Ishikawa (cell line): ENCODE measurements at regions not wholly inside any gene's neighbourhood (a gene's known extent, or its start where the extent isn't known, plus 50 kb on each side); places are given as distances from the start of the nearest gene placed in this dataset.

Source experiments
- CEBPB ChIP-seq: IDR thresholded peaks from 2 replicates; pipeline ENCODE4 v1.6.1; 2012
- CREB1 ChIP-seq: IDR thresholded peaks from 2 replicates; pipeline ENCODE4 v1.6.1; 2012; ENCODE audit warnings: low read depth
- EGR1 ChIP-seq: IDR thresholded peaks from 2 replicates; pipeline ENCODE4 v1.6.1; 2012
- EP300 ChIP-seq: IDR thresholded peaks from 2 replicates; pipeline ENCODE4 v1.6.1; 2012; ENCODE audit warnings: borderline replicate concordance
- FOXM1 ChIP-seq: IDR thresholded peaks from 2 replicates; pipeline ENCODE4 v1.6.1; 2012; ENCODE audit warnings: low read depth, borderline replicate concordance
- NFIC ChIP-seq: IDR thresholded peaks from 2 replicates; pipeline ENCODE4 v1.6.1; 2012
- RAD21 ChIP-seq: IDR thresholded peaks from 2 replicates; pipeline ENCODE4 v1.6.1; 2012; ENCODE audit warnings: low read depth
- TAF1 ChIP-seq: IDR thresholded peaks from 2 replicates; pipeline ENCODE4 v1.6.1; 2012; ENCODE audit warnings: low read depth, mild to moderate bottlenecking
- TCF12 ChIP-seq: IDR thresholded peaks from 2 replicates; pipeline ENCODE4 v1.6.1; 2012; ENCODE audit warnings: low read depth
- TEAD4 ChIP-seq: IDR thresholded peaks from 2 replicates; pipeline ENCODE4 v1.6.1; 2012
- YY1 ChIP-seq: IDR thresholded peaks from 2 replicates; pipeline ENCODE4 v1.6.1; 2012; ENCODE audit warnings: low read depth
- ZBTB7A ChIP-seq: IDR thresholded peaks from 2 replicates; pipeline ENCODE4 v1.6.1; 2012; ENCODE audit warnings: low read depth
- TF ChIP-seq, protein P1 (sequence below): IDR thresholded peaks from 2 replicates; pipeline ENCODE4 v1.6.1; 2012
- TF ChIP-seq, protein P2 (sequence below): IDR thresholded peaks from 2 replicates; pipeline ENCODE4 v1.6.1; 2012; ENCODE audit warnings: low read depth, mild to moderate bottlenecking
- TF ChIP-seq, protein P3 (sequence below): IDR thresholded peaks from 2 replicates; pipeline ENCODE4 v1.6.1; 2012

DNA sequence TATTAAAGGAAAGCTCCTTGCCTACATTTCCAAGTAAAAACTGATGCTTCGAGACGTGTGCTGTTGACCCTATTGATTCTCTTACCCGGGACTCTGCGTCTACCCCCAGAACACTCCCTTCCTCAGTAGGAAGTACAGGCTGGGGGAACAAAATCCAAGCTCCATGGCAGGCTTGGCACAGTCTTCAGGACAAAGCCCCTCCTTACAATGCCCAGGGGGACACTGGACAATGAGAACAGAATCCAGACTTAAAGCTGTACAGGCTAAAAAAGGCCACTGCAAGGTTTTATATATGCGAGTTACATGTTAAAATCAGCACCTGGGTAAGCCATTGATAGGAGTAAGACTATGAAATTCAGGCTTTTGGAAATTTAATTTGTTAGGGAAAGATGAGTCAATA lies 250.6 kb upstream of the DAPK1 start:
- TF ChIP-seq, protein P1, sequence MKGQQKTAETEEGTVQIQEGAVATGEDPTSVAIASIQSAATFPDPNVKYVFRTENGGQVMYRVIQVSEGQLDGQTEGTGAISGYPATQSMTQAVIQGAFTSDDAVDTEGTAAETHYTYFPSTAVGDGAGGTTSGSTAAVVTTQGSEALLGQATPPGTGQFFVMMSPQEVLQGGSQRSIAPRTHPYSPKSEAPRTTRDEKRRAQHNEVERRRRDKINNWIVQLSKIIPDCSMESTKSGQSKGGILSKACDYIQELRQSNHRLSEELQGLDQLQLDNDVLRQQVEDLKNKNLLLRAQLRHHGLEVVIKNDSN, result no peak
- TF ChIP-seq CREB1, result no peak
- TF ChIP-seq FOXM1, result no peak
- TF ChIP-seq NFIC, result no peak
- no peak for TF ChIP-seq EP300
- TF ChIP-seq, protein P2, sequence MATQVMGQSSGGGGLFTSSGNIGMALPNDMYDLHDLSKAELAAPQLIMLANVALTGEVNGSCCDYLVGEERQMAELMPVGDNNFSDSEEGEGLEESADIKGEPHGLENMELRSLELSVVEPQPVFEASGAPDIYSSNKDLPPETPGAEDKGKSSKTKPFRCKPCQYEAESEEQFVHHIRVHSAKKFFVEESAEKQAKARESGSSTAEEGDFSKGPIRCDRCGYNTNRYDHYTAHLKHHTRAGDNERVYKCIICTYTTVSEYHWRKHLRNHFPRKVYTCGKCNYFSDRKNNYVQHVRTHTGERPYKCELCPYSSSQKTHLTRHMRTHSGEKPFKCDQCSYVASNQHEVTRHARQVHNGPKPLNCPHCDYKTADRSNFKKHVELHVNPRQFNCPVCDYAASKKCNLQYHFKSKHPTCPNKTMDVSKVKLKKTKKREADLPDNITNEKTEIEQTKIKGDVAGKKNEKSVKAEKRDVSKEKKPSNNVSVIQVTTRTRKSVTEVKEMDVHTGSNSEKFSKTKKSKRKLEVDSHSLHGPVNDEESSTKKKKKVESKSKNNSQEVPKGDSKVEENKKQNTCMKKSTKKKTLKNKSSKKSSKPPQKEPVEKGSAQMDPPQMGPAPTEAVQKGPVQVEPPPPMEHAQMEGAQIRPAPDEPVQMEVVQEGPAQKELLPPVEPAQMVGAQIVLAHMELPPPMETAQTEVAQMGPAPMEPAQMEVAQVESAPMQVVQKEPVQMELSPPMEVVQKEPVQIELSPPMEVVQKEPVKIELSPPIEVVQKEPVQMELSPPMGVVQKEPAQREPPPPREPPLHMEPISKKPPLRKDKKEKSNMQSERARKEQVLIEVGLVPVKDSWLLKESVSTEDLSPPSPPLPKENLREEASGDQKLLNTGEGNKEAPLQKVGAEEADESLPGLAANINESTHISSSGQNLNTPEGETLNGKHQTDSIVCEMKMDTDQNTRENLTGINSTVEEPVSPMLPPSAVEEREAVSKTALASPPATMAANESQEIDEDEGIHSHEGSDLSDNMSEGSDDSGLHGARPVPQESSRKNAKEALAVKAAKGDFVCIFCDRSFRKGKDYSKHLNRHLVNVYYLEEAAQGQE, result no peak
- no peak for TF ChIP-seq EGR1
- TF ChIP-seq ZBTB7A, result no peak
- no peak for TF ChIP-seq TCF12
- no peak for TF ChIP-seq TEAD4
- no peak for TF ChIP-seq RAD21
- TF ChIP-seq, protein P3, sequence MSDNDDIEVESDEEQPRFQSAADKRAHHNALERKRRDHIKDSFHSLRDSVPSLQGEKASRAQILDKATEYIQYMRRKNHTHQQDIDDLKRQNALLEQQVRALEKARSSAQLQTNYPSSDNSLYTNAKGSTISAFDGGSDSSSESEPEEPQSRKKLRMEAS, result no peak
- TF ChIP-seq YY1, result no peak

DNA sequence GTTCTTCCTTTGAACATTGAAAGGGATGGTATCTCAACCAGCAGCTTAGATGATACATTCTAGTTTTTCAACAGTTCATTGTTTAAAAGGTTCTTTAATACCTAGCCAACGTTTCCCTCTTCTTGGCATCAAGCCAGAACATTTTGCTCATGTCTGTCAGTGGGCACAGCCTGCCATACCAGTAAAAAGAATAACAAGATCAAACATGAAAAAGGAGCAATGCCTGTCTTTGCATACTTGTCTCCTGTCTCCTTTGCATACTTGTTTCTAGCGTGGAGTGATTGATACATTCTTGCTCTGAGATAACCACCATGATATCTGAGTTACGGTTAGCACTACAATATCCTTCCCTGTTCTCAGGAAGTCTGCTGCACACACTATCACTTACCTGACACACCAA lies 248.6 kb upstream of the DAPK1 start:
- TF ChIP-seq EP300 (no peak), CEBPB (no peak), CREB1 (no peak)

DNA sequence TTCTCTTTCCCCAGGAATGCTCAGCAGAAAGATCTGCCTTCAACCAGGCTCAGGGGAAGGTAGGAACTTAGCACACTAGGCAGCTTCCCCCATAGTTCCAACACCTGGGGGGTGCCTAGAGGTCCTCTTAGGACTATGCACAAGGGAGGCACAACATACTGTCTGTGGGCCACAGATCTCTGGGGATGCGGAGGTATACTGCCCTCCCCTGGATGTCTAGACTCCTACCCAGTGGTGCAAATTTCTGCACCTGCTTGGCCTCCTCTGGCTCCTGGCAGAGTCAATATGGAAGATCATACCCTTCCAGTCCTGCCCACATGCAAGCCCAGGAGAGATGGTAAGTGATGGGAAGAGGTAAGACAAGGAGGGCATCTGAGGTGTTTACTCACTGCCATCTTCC lies 247.5 kb upstream of the DAPK1 start:
- TF ChIP-seq CEBPB (no peak), NFIC (no peak), TEAD4 (no peak), CREB1 (no peak), TAF1 (no peak), TCF12 (no peak), RAD21 (no peak), ZBTB7A (no peak), EP300 (no peak), YY1 (no peak), EGR1 (no peak), FOXM1 (no peak)
- TF ChIP-seq, protein P3, result no peak
- TF ChIP-seq, protein P1, result no peak
- TF ChIP-seq, protein P2, result no peak

DNA sequence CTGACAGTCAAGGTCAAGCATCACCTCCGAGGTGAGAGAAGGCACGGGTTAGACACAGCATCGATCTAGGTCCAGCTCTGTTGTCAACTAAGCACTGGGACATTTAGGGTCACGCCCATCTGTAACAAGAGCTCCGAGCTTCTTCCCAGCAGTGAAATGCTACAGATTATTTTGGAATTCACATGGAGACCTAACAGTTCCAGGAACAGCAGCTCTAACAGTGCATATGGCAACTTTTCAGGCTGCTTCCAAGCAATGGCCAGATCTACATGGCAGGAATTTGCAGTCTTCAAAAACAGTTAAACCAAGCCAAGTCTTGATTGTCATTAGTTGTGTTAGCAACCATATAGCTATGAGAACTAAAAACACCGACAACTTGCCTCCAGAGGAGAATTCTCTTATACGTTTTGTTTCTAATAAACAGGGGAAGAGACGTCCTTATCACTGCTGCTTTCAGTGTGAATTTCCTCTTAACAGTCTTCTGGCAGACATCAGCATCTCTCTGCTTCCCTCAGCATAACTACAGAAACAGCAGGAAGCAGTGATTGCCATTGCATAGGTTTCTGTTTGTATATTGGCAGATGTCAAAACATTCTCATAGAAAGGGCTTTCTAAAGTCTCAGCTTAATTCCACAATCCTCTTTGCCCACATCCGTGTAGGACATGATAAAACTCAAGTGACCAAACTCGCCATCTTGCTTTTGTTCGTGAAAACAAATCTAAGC lies 242.1 kb upstream of the DAPK1 start:
- TF ChIP-seq RAD21 (no peak), CREB1 (no peak), ZBTB7A (no peak), NFIC (no peak), EP300 (no peak)

DNA sequence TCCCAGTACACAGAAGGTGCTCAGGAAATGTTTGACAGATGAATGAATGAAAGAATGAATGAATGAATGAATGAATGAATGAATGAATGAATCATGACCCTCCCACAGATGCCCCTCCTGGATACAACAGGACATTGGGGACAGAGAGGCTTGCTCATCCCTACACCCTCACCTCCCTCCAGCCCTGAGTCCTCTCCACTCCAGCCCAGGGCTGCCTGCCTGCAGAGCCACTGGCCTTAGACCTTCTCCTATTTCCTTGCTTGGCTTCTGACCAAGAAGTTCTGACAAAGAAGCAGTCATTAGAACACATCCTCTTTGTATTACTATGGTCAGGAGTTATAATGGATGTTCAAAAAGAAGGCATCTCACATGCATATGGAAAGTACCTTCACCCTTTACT lies 240.7 kb upstream of the DAPK1 start:
- TF ChIP-seq, protein P2, result no peak
- TF ChIP-seq TAF1, result no peak
- TF ChIP-seq EGR1, result no peak
- TF ChIP-seq RAD21, result no peak
- TF ChIP-seq TEAD4, result no peak
- TF ChIP-seq FOXM1, result no peak
- no peak for TF ChIP-seq ZBTB7A
- no peak for TF ChIP-seq EP300
- TF ChIP-seq, protein P1, result no peak
- no peak for TF ChIP-seq YY1
- no peak for TF ChIP-seq CEBPB
- TF ChIP-seq TCF12, result no peak
- no peak for TF ChIP-seq CREB1
- no peak for TF ChIP-seq NFIC
- TF ChIP-seq, protein P3, result no peak
